Stimulated activated naive B cell treated with anti-CD40 and anti-IgM and Interleukin-4, amounts not matched to agents 10 μg/mL and 1 μg/mL and 100 μg/mL, for 72 hours (primary cell): ENCODE measurements at regions not wholly inside any gene's neighbourhood (a gene's known extent, or its start where the extent isn't known, plus 50 kb on each side); places are given as distances from the start of the nearest gene placed in this dataset.

Source experiments
- ATAC-seq, 2 donors: fragments of 150-1000 bp; cut with Tn5 transposase; replicated peaks; 2 replicates each; pipeline ENCODE4 v1.10.0; 2021; ENCODE audit warnings: moderate library complexity in 1 of 2
- DNase-seq: peaks from one replicate; pipeline ENCODE4 v3.0.0; 2021
- H3K27ac Mint-ChIP-seq: one replicate; pipeline ENCODE4 v1.8.0; 2022; ENCODE audit warnings: mild to moderate bottlenecking, mixed read lengths
- H3K27me3 Mint-ChIP-seq, 2 donors: one replicate each; pipeline ENCODE4 v1.8.0; 2022; ENCODE audit warnings: mixed read lengths in 2 of 2
- H3K36me3 Mint-ChIP-seq, 2 donors: one replicate each; pipeline ENCODE4 v1.8.0; 2022; ENCODE audit warnings: mixed read lengths in 2 of 2, mild to moderate bottlenecking in 1 of 2
- H3K4me1 Mint-ChIP-seq, 2 donors: one replicate each; pipeline ENCODE4 v1.8.0; 2022; ENCODE audit warnings: mixed read lengths in 2 of 2, mild to moderate bottlenecking in 1 of 2
- H3K4me3 Mint-ChIP-seq, 2 donors: one replicate each; pipeline ENCODE4 v1.8.0; 2022; ENCODE audit warnings: mild to moderate bottlenecking in 2 of 2, mixed read lengths in 2 of 2, moderate library complexity in 1 of 2
- H3K9me3 Mint-ChIP-seq, 2 donors: one replicate each; pipeline ENCODE4 v1.8.0; 2022; ENCODE audit warnings: mixed read lengths in 2 of 2, mild to moderate bottlenecking in 1 of 2

DNA sequence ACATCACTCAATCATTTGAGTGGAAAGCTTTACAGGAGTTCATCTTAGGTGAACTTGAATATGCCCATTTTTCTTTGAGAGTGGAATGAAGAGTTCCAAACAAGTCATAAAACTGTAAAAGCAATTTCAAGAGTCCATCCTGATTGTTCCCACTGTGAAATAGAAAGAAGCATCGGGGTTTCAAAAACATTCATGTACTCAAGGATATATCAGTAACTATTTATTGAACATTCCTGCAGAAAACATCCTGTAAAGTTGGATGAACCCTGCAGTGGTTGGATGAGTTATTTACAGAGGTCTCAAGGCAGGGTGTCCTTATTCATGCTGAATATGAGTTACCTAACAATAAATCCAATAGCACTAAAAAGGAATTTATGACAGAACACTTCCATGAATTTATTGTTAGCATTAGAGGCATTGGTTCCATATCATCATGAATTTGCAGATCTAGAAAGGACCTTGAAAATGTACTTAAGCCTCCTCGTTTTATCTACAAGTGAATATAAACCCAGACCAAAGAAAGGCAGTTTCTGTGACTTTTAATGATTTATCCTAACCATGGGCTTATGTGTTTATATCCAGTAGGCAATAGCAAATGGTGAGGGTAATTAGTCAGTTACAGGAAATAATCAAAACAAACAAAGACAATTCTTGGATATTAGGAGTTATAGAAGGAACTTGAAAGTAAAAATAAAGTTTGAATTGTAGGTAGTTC lies 361.9 kb upstream of the KCNMB2 start:
- ATAC-seq: no peak
- H3K9me3 Mint-ChIP-seq: no peaks in the 10 kb centered on the region
- H3K4me3 Mint-ChIP-seq: no peak overlapping the region
- no peaks in the 10 kb centered on the region for H3K4me1 Mint-ChIP-seq
- DNase-seq: no peak
- H3K36me3 Mint-ChIP-seq: no peaks in the 10 kb centered on the region
- H3K27me3 Mint-ChIP-seq: no peaks in the 10 kb centered on the region
- no peak overlapping the region for H3K27ac Mint-ChIP-seq

DNA sequence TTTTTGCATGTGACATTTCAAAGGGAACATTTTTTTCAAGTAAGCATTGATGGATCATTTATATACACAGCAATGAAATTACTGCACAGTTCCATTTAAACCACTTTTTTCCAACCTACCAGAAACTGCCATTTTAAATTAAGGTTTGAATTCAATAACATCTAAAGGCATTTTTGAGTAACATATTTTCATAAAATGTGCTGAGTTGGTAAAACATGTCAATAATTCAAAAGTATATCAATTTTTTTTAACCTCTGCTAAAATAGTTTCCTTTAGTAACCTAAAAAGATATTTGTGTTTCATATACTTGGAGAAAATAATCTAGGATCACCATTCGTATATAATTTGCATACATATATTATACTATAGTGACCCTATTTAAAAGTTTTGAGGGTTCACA lies 355.1 kb upstream of the KCNMB2 start:
- H3K4me3 Mint-ChIP-seq: no peak overlapping the region
- no peaks in the 10 kb centered on the region for H3K36me3 Mint-ChIP-seq
- DNase-seq (no peak), ATAC-seq (no peak)
- peaks cover 0 to 8% of the 10 kb centered on the region in 2 donors for H3K27me3 Mint-ChIP-seq
- no peaks in the 10 kb centered on the region for H3K9me3 Mint-ChIP-seq
- no peak overlapping the region for H3K27ac Mint-ChIP-seq
- H3K4me1 Mint-ChIP-seq: no peaks in the 10 kb centered on the region

DNA sequence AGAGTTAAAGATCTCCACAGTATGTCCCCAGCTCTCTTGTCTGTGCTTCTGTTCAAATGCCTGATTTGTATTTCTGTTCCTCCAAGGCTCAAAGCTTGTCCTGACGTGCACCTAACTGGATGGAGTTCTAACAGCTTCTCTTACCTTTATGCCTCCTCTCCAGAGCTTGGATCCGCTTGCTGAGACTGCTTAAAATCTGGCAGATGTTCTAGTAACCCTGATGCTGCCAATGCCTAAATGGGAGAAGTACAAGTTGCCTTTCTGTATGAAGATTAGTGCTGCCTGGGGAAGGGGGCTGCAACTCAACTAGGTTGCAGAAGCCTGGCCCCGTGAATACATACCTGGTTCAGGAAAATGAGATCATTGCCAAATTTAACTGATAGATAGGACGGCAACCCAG lies 354.5 kb upstream of the KCNMB2 start:
- DNase-seq (no peak), ATAC-seq (no peak)
- no peak overlapping the region for H3K4me3 Mint-ChIP-seq
- H3K9me3 Mint-ChIP-seq: peaks cover 0 to 3% of the 10 kb centered on the region in 2 donors
- H3K4me1 Mint-ChIP-seq: no peaks in the 10 kb centered on the region
- no peak overlapping the region for H3K27ac Mint-ChIP-seq
- no peaks in the 10 kb centered on the region for H3K36me3 Mint-ChIP-seq
- peaks cover 0 to 8% of the 10 kb centered on the region in 2 donors for H3K27me3 Mint-ChIP-seq

DNA sequence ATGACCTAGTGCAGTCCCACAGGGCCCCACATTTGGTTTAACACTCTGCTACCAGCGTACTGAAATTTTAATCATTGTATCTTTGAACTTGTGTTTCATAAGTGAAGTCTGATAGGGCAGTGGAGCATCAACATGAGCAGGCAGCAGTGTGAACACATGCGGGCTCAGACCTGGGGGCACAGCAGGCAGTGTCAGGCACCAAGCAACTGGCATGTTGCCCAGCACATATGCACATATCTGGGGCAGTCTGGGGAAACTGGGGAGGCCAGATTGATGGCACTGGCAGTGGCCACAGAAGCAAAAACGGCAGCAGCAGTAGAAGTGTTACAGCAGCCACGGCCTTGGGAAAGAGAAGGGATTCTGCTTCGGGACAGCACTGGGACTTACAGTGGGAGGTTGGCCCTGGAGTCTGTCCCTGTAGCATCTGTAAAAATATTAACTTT lies 353.9 kb upstream of the KCNMB2 start:
- DNase-seq (no peak), ATAC-seq (no peak)
- H3K27ac Mint-ChIP-seq: no peak overlapping the region
- no peaks in the 10 kb centered on the region for H3K36me3 Mint-ChIP-seq
- peaks cover 0 to 3% of the 10 kb centered on the region in 2 donors for H3K9me3 Mint-ChIP-seq
- H3K4me1 Mint-ChIP-seq: no peaks in the 10 kb centered on the region
- H3K4me3 Mint-ChIP-seq: no peak overlapping the region
- H3K27me3 Mint-ChIP-seq: peaks cover 0 to 8% of the 10 kb centered on the region in 2 donors

DNA sequence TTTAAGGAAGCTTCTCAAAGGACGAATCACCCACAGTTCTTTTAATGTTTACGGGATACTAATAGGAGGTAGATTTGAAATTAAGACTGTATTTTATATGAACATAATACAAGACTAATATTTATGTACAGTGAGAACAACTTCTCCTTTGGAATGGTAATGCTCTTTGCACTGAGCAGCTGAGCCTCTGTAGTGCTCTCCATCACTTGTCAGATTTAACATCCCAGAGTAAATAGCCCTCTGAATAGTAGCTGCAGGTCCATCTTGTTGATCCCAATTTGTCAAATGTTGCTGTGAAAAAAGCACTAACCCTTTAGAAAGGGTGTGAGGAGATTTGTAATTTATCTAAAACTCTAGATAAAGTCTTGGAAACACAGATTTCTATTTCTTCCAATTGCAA lies 351.4 kb upstream of the KCNMB2 start:
- Mint-ChIP-seq H3K27me3 (peaks cover 0 to 8% of the 10 kb centered on the region in 2 donors), H3K9me3 (peaks cover 0 to 3% of the 10 kb centered on the region in 2 donors), H3K36me3 (no peaks in the 10 kb centered on the region), H3K4me3 (no peak overlapping the region), H3K27ac (no peak overlapping the region), H3K4me1 (no peaks in the 10 kb centered on the region)
- no peak for DNase-seq
- ATAC-seq: no peak

DNA sequence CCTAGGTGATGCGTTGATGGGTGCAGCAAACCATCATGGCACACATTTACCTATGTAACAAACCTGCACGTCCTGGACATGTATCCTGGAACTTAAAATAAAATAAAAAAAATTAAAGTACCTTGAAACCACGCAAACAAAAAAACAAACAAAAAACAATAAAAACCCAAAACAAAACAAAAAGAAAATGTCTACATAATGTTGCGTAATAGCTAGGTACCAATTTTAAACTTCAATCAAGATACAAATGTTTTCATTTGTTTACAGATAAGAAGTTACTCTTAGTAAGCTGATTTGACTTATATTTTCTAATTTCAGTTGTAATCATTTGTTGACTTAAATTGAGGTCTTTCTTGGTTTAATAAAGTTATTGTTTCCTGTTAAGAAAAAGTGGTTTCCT lies 349.6 kb upstream of the KCNMB2 start:
- H3K4me3 Mint-ChIP-seq: no peak overlapping the region
- H3K36me3 Mint-ChIP-seq: no peaks in the 10 kb centered on the region
- H3K4me1 Mint-ChIP-seq: no peaks in the 10 kb centered on the region
- DNase-seq (no peak), ATAC-seq (no peak)
- H3K27ac Mint-ChIP-seq: no peak overlapping the region
- peaks cover 0 to 8% of the 10 kb centered on the region in 2 donors for H3K27me3 Mint-ChIP-seq
- H3K9me3 Mint-ChIP-seq: peaks cover 0 to 3% of the 10 kb centered on the region in 2 donors

DNA sequence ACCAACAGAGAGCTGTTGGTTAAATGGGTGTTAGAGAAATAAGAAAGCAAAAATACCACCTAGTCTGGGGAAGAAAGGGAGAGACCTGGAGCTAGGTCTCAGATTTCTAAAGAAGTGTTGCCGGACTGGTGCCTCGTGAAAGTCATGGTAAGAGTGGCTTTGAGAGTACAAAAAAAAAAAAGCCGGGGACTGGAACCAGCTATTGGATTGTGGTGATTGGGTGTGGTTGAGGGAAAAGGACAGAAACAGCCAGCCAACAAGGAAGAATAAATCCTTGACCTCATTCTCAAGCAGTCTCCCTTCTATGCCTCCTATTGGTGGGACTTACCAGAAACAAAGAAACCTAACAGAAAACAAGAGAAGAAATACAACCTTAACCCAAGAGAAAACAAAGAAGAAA lies 346.4 kb upstream of the KCNMB2 start:
- Mint-ChIP-seq H3K9me3 (peaks cover 0 to 3% of the 10 kb centered on the region in 2 donors), H3K36me3 (no peaks in the 10 kb centered on the region), H3K4me3 (no peak overlapping the region), H3K27ac (no peak overlapping the region), H3K27me3 (no peaks in the 10 kb centered on the region), H3K4me1 (no peaks in the 10 kb centered on the region)
- no peak for ATAC-seq
- no peak for DNase-seq

DNA sequence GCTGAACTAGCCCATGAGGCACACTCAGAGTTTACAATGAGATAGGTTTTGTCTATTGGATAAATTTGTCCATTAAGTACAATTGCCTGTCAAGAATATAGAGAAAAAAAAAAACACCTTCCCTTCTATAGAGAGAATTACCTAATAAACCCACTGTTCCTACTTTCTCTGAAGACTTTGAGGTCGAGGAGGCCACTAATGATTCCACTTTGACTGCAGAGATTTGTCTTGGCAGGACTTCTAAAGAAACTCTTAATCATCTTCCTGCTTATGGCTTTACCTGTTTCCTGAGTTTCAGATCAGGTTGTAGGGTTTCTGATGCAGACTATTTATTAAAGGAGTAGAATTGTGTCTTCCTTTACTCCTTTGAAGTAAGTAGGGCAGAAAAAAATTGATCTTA lies 342.4 kb upstream of the KCNMB2 start:
- H3K27me3 Mint-ChIP-seq: no peaks in the 10 kb centered on the region

DNA sequence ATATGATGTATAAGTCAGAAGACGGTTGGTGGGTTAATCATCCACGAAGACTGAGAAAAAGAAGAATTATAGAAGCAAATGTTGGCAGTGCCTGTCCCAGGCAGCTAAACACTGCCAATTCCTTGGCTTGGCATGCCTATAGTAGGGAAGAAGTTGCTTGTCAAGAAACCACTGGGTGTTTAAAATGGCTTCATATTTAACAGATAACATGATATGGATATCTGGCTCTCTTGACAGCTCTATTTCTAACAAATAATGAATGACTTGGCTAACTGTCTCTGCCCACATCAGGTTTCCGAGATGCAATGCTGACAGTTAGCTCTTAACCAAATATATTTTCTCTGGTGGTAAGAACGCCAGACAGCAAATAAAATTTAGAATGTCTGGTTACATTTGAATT lies 341.7 kb upstream of the KCNMB2 start:
- no peaks in the 10 kb centered on the region for H3K9me3 Mint-ChIP-seq
- no peak overlapping the region for H3K4me3 Mint-ChIP-seq
- H3K27me3 Mint-ChIP-seq: no peaks in the 10 kb centered on the region
- H3K4me1 Mint-ChIP-seq: no peaks in the 10 kb centered on the region
- no peak for ATAC-seq
- DNase-seq: no peak
- no peaks in the 10 kb centered on the region for H3K36me3 Mint-ChIP-seq
- no peak overlapping the region for H3K27ac Mint-ChIP-seq

More for the DNA sequence above, 342.4 kb upstream of the KCNMB2 start:
- Mint-ChIP-seq H3K4me3 (no peak overlapping the region), H3K36me3 (no peaks in the 10 kb centered on the region), H3K9me3 (no peaks in the 10 kb centered on the region), H3K4me1 (no peaks in the 10 kb centered on the region), H3K27ac (no peak overlapping the region)
- DNase-seq (no peak), ATAC-seq (no peak)

DNA sequence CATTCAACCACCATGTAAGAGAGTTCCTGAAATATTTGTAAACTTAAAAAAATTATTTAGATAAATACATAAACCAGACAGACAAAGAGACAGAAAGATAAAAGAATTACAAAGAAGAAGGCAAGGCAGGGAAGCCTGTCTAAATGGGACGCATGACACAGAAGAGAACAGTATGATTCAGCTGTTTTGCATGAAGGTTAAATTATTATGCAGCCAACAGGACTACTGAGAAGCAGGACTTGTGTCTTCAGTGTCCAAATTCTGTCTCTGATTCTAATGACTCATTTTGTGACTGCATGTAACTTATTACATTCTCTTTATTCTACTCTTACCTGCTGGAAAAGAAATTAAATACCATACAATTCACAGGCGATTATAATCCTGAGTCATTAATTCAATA lies 340.4 kb upstream of the KCNMB2 start:
- no peak overlapping the region for H3K27ac Mint-ChIP-seq
- H3K36me3 Mint-ChIP-seq: no peaks in the 10 kb centered on the region
- H3K4me1 Mint-ChIP-seq: no peaks in the 10 kb centered on the region
- H3K4me3 Mint-ChIP-seq: no peak overlapping the region
- H3K9me3 Mint-ChIP-seq: no peaks in the 10 kb centered on the region
- ATAC-seq (peak in 1 of 2 donors; percentile 48), DNase-seq (no peak)
- H3K27me3 Mint-ChIP-seq: no peaks in the 10 kb centered on the region

DNA sequence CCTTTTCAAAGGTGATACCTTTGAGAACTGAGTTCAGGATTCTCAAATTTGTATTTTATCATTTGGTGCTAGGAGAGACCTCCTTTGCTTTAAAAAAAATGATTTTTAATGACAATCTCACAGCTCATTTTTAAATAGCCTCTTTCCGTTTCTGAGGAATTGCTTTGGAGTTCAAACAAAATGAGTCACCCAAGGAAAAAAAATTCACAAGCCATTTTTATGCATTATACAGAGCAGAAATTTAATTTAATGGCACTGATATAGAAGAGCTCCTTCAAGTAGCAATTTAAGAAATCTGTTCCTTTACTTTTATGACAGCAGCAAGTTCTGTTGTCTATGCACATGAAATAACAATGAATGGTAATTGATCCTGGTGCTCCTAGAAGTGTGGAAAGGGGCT lies 337.9 kb upstream of the KCNMB2 start:
- H3K36me3 Mint-ChIP-seq: no peaks in the 10 kb centered on the region
- no peaks in the 10 kb centered on the region for H3K9me3 Mint-ChIP-seq
- ATAC-seq (no peak), DNase-seq (no peak)
- H3K27ac Mint-ChIP-seq: no peak overlapping the region
- H3K4me3 Mint-ChIP-seq: no peak overlapping the region
- H3K27me3 Mint-ChIP-seq: no peaks in the 10 kb centered on the region
- H3K4me1 Mint-ChIP-seq: no peaks in the 10 kb centered on the region

DNA sequence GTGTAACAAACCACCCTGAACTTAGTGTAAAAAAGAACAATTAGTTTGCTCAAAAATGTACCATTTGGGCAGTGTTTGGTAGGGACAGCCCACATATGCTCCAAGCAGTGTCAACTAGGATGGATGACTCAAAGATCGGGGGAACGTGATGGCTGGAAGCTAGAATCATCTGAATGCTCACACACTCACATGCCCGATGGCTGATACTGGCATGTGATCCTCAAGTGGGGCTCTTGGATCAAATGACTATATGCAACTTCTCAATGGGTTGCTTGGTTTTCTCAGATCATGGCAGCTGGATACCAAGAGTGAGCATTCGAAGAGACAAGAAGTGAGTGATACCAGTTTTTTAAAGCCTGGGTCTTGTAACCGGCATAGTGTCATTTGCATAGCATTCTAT lies 335.9 kb upstream of the KCNMB2 start:
- H3K27me3 Mint-ChIP-seq: no peaks in the 10 kb centered on the region
- H3K9me3 Mint-ChIP-seq: peaks cover 0 to 3% of the 10 kb centered on the region in 2 donors
- DNase-seq: no peak
- H3K4me3 Mint-ChIP-seq: no peak overlapping the region
- H3K4me1 Mint-ChIP-seq: no peaks in the 10 kb centered on the region
- H3K27ac Mint-ChIP-seq: no peak overlapping the region
- H3K36me3 Mint-ChIP-seq: no peaks in the 10 kb centered on the region
- ATAC-seq: no peak

DNA sequence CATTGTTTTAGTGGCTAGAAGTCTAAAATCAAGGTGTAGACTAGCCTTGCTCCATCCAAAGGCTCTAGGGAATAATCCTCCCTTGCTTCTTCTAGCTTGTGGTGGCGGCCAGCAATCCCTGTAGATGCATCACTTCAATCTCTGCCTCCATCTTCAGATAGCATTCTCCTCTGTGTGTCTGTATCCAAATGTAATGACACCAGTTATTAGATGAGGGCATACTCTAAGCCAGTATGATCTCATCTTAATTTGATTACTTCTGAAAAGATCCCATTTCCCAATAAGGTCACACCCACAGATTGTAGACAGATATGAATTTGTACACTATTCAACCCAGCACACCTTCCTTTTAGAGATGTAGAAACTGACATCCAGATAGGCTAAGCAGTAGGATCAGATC lies 334.5 kb upstream of the KCNMB2 start:
- Mint-ChIP-seq H3K36me3 (no peaks in the 10 kb centered on the region), H3K9me3 (peaks cover 0 to 4% of the 10 kb centered on the region in 2 donors), H3K27ac (no peak overlapping the region), H3K4me3 (no peak overlapping the region), H3K27me3 (no peaks in the 10 kb centered on the region), H3K4me1 (no peaks in the 10 kb centered on the region)
- DNase-seq (no peak), ATAC-seq (no peak)

DNA sequence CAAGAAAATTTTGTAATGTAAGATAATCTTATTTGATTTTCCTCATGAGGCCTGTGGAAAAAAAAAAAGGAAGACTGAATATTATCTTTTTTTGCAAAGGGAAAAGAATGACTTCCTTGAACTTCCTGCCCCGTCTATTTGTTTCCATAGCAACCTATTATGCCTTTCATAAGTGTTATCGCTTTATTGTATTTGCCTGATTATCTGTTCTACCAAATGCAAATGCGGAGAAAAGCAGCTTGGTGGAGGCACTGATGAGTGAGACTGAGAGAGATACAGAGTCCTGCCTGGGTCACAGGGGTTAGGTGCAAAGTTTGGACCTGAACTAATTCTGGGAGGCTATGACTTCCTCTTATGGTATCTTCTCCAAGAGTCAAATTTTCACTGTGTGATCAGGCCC lies 334.0 kb upstream of the KCNMB2 start:
- Mint-ChIP-seq H3K36me3 (no peaks in the 10 kb centered on the region), H3K4me3 (no peak overlapping the region), H3K4me1 (no peaks in the 10 kb centered on the region), H3K27me3 (no peaks in the 10 kb centered on the region), H3K9me3 (peaks cover 0 to 4% of the 10 kb centered on the region in 2 donors), H3K27ac (no peak overlapping the region)
- ATAC-seq (no peak), DNase-seq (no peak)

DNA sequence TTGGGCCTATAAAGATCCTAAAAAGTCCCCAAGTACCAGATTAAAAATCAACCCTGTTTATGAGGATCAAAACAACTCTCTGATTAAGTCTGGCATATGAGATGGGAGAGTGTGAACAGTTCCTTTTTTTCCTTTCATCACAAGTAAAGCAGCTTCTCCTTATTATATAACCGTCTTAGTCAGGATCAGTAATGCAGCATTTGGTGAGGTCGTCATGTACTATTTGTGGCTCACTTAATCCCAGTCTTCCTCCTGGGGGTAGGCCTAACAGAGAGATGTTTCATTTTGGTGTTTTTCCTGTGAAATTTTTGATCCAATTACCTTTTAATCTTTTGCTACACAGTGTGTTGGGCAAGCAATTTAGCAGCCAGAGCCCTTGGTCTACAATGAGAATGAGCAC lies 333.1 kb upstream of the KCNMB2 start:
- ATAC-seq (no peak), DNase-seq (no peak)
- H3K9me3 Mint-ChIP-seq: peaks cover 0 to 4% of the 10 kb centered on the region in 2 donors
- H3K27ac Mint-ChIP-seq: no peak overlapping the region
- no peaks in the 10 kb centered on the region for H3K36me3 Mint-ChIP-seq
- peaks cover 0 to 1% of the 10 kb centered on the region in 2 donors for H3K27me3 Mint-ChIP-seq
- H3K4me3 Mint-ChIP-seq: no peak overlapping the region
- H3K4me1 Mint-ChIP-seq: no peaks in the 10 kb centered on the region

DNA sequence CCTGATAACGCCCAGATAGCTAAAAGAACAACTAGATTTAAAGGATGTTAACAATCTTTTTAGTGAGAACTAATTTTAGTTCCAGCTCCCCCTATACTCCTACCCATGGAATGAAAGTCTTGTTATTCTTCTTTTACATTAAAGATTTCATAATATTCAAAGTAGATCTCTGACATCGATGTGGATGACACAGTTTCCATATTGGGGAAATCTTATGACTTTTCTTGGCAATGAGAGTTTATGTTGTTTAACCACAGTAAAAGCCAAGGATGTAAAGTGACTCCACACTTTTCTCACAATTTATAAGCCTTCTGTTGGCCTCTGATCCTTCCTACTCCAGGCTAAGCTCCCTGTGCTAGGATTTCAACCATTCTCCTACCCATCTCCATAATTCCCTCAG lies 332.6 kb upstream of the KCNMB2 start:
- Mint-ChIP-seq H3K4me3 (no peak overlapping the region), H3K4me1 (no peaks in the 10 kb centered on the region), H3K27ac (no peak overlapping the region), H3K9me3 (peaks cover 0 to 4% of the 10 kb centered on the region in 2 donors), H3K36me3 (no peaks in the 10 kb centered on the region), H3K27me3 (peaks cover 4 to 6% of the 10 kb centered on the region in 2 donors)
- DNase-seq: no peak
- no peak for ATAC-seq
